DOHH2 (cell line): ENCODE measurements at regions not wholly inside any gene's neighbourhood (a gene's known extent, or its start where the extent isn't known, plus 50 kb on each side); places are given as distances from the start of the nearest gene placed in this dataset.

Source experiments
- EZH2phosphoT487 ChIP-seq: fragments of 200-600 bp; sonication (generic); IDR thresholded peaks from 2 replicates; pipeline ENCODE4 v1.6.1; 2017; ENCODE audit warnings: borderline replicate concordance, mild to moderate bottlenecking, antibody characterized with exemption, low read length, moderate library complexity, mixed read lengths
- TF ChIP-seq, protein P1 (sequence below): fragments of 200-600 bp; sonication (generic); IDR thresholded peaks from one replicate; pipeline ENCODE4 v1.5.1; 2014; ENCODE audit warnings: antibody characterized with exemption, mild to moderate bottlenecking, low read depth, low read length; ENCODE audit not compliant: poor library complexity, severe bottlenecking

GRCh38 chr5:170161069-170161468 is 55.4 kb downstream of the FOXI1 start:
- TF ChIP-seq, protein P1, sequence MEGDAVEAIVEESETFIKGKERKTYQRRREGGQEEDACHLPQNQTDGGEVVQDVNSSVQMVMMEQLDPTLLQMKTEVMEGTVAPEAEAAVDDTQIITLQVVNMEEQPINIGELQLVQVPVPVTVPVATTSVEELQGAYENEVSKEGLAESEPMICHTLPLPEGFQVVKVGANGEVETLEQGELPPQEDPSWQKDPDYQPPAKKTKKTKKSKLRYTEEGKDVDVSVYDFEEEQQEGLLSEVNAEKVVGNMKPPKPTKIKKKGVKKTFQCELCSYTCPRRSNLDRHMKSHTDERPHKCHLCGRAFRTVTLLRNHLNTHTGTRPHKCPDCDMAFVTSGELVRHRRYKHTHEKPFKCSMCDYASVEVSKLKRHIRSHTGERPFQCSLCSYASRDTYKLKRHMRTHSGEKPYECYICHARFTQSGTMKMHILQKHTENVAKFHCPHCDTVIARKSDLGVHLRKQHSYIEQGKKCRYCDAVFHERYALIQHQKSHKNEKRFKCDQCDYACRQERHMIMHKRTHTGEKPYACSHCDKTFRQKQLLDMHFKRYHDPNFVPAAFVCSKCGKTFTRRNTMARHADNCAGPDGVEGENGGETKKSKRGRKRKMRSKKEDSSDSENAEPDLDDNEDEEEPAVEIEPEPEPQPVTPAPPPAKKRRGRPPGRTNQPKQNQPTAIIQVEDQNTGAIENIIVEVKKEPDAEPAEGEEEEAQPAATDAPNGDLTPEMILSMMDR = no peak
- no peak for TF ChIP-seq EZH2phosphoT487
